ENCODE measurements at regions not wholly inside any gene's neighbourhood (a gene's known extent, or its start where the extent isn't known, plus 50 kb on each side); places are given as distances from the start of the nearest gene placed in this dataset.

DNA sequence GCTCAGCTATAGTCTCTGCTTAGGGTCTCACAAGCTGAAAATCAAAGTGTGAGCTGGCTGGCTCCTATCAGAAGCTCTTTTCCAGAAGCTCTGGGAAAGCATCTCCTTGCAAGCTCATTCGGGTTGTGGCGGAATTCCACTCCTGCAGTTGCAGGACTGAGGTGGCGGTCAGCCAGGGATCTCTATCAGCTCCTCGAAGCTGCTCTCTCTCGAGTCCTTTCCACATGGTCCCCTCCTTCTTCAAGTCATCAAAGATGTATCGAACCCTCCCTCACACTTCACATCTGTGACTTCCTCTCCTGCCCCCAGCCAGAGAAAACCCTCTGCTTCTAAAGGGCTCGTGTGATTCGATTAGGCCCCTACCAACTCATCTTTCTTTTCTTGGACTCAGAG lies 141.7 kb downstream of the ZFP36L2 start:
- FAIRE-seq (no peak), DNase-seq (ENCODE audit: insufficient read length, low spot score) (no peak)
- TF ChIP-seq PAX5 (IDR thresholded peaks at IDR 0.05; ENCODE audit: insufficient read depth, low read length, severe bottlenecking) (no peak), TAF1 (IDR thresholded peaks at IDR 0.05; ENCODE audit: low read depth, low read length) (no peak), POLR2AphosphoS5 (IDR thresholded peaks at IDR 0.05; ENCODE audit: low read depth, low read length) (no peak), SPI1 (IDR thresholded peaks at IDR 0.05; ENCODE audit: low read depth, low read length) (no peak), POLR2A (IDR thresholded peaks at IDR 0.05; ENCODE audit: low read depth, low read length) (no peak), POU2F2 (IDR thresholded peaks at IDR 0.05; ENCODE audit: low read depth, low read length) (no peak)

DNA sequence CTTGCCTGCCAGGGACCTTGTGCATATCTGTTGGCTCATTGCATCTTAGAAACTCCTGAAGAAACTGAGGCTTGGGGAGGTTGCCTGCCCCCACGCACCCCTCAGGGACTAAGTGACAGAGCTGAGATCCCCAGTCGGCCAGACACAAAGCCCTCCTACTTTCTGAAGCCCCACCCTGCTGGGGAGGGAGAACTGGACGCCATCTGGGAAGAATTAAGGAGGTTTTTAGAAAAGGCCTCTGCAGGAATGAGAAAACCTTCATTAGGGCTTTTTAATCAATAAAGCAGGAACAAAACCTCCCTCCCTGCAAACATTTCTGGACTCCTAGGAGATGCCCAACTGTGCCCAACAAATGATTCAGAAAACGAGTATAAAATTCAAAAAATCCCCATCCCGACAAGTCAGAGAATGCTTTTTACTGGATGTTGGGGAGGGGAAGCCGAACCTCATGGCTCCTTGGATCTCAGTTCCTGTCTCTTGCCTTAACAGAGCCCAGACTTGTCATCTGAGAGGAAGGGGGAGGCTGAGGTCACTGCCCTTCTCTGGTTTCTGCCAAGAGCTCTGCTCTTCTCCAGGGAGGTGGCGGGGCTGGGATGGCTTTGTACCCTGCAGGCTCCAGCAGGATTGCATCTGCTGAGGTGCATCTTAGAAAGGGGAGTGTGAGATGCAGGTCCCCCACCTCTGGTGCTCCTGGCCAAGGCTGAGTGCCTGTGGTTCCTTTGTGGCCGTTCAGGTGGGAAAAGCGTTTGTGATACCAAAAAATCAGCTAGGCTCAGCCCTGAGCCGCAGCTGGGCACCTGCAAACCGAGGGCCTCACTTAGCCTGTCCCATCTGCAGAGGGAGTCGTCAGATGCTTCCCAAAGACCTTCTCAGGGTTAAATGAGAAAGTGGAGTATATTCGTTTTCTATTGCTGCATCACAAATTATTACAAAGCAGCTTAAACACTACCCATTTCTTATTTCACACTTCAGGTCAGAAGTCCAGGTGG lies 142.4 kb downstream of the ZFP36L2 start:
- no peak for TF ChIP-seq POU2F2 (IDR thresholded peaks at IDR 0.05; ENCODE audit: low read depth, low read length)
- no peak for TF ChIP-seq PAX5 (IDR thresholded peaks at IDR 0.05; ENCODE audit: insufficient read depth, low read length, severe bottlenecking)
- TF ChIP-seq TAF1 (IDR thresholded peaks at IDR 0.05; ENCODE audit: low read depth, low read length) = no peak
- TF ChIP-seq SPI1 (IDR thresholded peaks at IDR 0.05; ENCODE audit: low read depth, low read length) = no peak
- no peak for TF ChIP-seq POLR2A (IDR thresholded peaks at IDR 0.05; ENCODE audit: low read depth, low read length)
- TF ChIP-seq POLR2AphosphoS5 (IDR thresholded peaks at IDR 0.05; ENCODE audit: low read depth, low read length) = no peak
- FAIRE-seq = no peak
- no peak for DNase-seq (ENCODE audit: insufficient read length, low spot score)

DNA sequence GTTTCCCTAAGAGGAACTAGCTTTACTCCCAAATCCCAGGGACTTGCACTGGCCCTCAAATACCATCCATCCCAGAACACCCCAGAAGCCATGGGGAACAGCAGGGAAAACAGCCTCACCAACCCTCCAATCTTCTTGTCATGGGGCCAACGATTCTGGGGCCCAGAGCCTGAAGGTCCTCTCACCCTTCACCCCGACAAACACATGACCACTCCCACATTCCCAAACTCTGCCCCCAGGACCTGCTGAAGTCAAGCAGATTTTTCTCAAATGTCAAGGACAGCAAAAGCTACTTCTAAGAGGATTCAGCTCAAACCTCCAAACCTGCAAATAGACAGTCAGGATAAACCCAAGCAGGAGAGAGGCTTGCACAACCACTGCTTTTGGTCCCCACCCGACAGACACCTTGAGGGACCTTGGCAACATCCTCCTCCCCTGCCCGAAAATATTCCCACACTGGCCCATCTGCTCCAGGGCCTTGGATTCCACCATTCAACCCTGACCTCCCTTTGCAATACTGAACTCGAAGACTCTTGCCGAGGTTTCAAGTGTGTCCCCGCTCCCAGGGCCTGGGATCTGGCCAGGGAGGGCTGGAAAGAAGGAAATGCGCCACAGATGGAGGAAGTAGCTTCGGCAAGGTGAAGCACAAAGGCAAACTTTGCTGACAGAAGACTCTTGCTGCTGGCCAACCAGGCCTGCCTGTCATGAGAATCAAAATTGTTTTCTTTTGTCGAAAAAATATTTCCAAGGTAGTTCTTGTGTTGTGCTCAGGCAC lies 143.3 kb downstream of the ZFP36L2 start:
- FAIRE-seq (no peak), DNase-seq (ENCODE audit: insufficient read length, low spot score) (no peak)
- TF ChIP-seq POLR2AphosphoS5 (IDR thresholded peaks at IDR 0.05; ENCODE audit: low read depth, low read length) = no peak
- no peak for TF ChIP-seq TAF1 (IDR thresholded peaks at IDR 0.05; ENCODE audit: low read depth, low read length)
- no peak for TF ChIP-seq POLR2A (IDR thresholded peaks at IDR 0.05; ENCODE audit: low read depth, low read length)
- TF ChIP-seq PAX5 (IDR thresholded peaks at IDR 0.05; ENCODE audit: insufficient read depth, low read length, severe bottlenecking) = no peak
- no peak for TF ChIP-seq SPI1 (IDR thresholded peaks at IDR 0.05; ENCODE audit: low read depth, low read length)
- TF ChIP-seq POU2F2 (IDR thresholded peaks at IDR 0.05; ENCODE audit: low read depth, low read length) = no peak

DNA sequence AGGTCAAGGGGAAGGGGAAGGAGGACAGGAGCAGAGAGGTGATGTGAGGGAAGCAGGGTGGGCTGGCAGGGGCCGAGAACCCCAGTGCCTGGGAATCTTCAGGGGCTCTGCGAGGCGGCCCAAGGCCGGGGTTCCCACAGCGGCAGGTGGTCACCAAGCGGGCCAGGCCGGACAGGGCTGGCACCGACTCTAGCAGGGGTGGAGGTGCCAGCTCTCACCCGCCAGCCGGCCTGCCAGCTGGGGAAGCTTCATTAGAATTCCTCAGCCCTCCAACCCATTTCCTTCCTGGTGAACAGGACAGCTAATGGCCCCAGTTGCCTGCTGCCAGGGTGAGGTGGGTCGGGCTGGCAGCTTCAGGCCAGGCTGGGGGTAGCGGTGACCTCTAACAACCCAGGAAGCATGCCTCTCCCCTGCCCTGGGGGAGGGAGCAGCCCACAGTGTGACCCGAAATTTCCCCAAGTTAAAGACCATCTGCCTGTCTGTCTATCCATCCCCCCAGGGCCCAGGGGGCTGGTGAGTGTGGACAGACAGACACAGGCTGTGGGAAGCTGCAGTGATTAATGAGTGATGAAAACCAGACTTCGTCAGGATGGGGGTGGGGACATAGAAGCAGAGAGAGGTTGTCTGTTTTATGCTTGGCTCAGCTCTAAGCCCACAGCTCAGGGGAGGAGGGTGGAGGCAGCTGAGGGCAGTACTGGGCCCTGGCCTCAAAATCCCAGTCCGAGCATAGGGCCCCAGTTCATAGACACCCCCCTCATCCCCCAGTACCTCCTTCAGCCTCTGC lies 144.1 kb downstream of the ZFP36L2 start:
- TF ChIP-seq PAX5 (IDR thresholded peaks at IDR 0.05; ENCODE audit: insufficient read depth, low read length, severe bottlenecking) (no peak), POLR2A (IDR thresholded peaks at IDR 0.05; ENCODE audit: low read depth, low read length) (no peak)
- FAIRE-seq (no peak), DNase-seq (ENCODE audit: insufficient read length, low spot score) (no peak)

DNA sequence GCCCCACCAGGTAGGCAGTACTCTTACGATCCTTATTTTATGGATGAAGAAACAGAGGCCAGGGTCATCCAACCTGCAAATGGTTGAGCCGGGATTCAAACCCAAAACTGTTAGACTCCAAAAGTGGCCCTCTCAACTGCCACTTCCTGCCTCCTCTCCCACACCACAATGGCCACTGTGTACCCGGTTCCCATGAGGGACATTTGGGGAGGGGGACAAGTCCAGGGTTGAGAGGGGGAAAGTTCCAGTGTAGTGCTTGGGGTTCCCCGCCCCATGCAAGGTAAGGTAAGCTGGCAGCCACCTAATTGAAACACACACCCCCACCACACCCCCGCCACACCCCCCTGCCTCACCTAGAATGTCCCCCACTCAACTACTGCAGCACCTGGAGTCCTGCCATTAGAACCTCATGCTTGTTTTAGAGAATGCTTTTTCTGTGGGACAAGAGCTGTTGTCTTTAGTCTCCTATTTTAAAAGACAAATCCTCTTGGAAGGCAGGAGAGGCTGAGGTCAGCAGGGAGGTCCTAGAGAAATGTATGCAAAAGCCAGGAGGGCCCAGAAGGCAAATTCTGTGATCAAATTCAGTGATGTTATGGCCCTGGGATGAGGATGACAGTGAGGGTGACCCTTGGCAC lies 145.2 kb downstream of the ZFP36L2 start:
- TF ChIP-seq TAF1 (IDR thresholded peaks at IDR 0.05; ENCODE audit: low read depth, low read length) (no peak), POLR2AphosphoS5 (IDR thresholded peaks at IDR 0.05; ENCODE audit: low read depth, low read length) (no peak), SPI1 (IDR thresholded peaks at IDR 0.05; ENCODE audit: low read depth, low read length) (no peak), POU2F2 (IDR thresholded peaks at IDR 0.05; ENCODE audit: low read depth, low read length) (no peak), POLR2A (IDR thresholded peaks at IDR 0.05; ENCODE audit: low read depth, low read length) (no peak), PAX5 (IDR thresholded peaks at IDR 0.05; ENCODE audit: insufficient read depth, low read length, severe bottlenecking) (no peak)
- DNase-seq (ENCODE audit: insufficient read length, low spot score) = no peak
- no peak for FAIRE-seq

DNA sequence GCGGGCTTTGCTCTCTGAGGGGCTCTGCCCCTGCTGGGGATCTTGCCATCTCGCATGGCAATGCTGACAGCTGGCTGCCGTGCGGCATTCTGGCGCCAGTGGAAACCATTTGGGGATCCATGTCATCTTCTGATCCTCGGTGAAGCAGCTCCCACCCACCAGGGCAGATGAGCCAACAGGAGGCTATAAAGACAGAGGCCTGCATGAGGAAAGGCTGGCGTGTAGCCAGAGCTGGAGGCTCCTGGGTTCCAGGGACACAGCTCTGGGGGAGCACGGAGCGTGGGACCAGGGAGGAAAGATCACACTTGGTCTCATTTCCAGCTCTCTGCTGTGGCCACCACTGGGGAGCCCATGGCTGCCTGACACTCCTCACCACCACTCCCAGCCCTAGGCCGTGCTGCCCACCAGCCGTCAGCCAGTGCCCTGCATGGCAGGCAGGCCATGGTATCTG lies 145.8 kb downstream of the ZFP36L2 start:
- DNase-seq (ENCODE audit: insufficient read length, low spot score) (no peak), FAIRE-seq (no peak)
- TF ChIP-seq SPI1 (IDR thresholded peaks at IDR 0.05; ENCODE audit: low read depth, low read length) (no peak), POLR2A (IDR thresholded peaks at IDR 0.05; ENCODE audit: low read depth, low read length) (no peak), PAX5 (IDR thresholded peaks at IDR 0.05; ENCODE audit: insufficient read depth, low read length, severe bottlenecking) (no peak), TAF1 (IDR thresholded peaks at IDR 0.05; ENCODE audit: low read depth, low read length) (no peak), POU2F2 (IDR thresholded peaks at IDR 0.05; ENCODE audit: low read depth, low read length) (no peak), POLR2AphosphoS5 (IDR thresholded peaks at IDR 0.05; ENCODE audit: low read depth, low read length) (no peak)

DNA sequence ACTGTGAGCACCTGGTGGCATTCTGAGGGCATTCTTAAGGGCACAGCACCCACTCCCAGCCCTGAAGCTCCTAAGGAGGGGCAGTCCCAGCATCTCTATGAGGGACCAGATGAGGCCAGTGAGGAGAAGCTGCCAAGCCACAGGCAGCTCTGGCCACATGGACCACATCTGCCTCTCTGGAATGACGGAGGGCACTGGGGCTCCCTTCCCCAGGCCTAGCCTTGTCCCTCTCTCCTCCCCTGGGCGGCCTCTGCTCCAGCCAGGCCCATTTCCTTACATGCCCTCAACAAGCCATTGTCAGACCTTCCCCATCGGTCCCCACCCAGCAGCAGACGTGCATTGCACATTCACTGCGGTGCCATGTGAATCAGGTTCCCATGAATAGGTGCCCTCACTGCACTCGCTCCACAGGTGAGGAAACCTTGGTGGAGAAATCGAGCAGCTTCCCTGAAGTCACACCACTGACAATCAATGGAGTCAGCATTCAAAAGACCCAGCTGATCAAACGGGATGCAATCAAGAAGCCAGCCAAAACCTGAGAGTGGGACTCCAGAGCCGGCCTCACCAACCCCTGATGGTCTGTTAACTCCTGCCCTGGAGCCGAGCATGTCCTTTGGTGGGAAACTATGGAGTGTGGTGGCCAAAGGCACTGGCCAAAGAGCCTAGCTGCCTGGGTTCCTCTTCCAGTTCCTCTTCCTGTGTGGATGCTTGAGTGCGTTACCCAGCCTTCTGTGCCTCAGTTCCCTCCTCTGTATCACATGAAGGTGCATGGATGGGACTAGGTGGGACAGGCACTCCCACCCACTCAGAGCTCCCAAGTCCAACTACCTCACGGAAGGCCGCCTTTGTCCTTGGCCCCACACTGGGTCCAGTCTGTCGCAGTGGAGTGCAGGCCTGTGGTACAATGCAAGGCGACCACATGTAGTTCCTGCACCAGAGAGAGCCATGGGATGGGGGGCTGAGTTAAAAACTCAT lies 147.3 kb downstream of the ZFP36L2 start:
- TF ChIP-seq TAF1 (IDR thresholded peaks at IDR 0.05; ENCODE audit: low read depth, low read length) = no peak
- no peak for TF ChIP-seq SPI1 (IDR thresholded peaks at IDR 0.05; ENCODE audit: low read depth, low read length)
- no peak for TF ChIP-seq POU2F2 (IDR thresholded peaks at IDR 0.05; ENCODE audit: low read depth, low read length)
- TF ChIP-seq POLR2AphosphoS5 (IDR thresholded peaks at IDR 0.05; ENCODE audit: low read depth, low read length) = no peak
- no peak for TF ChIP-seq PAX5 (IDR thresholded peaks at IDR 0.05; ENCODE audit: insufficient read depth, low read length, severe bottlenecking)
- no peak for TF ChIP-seq POLR2A (IDR thresholded peaks at IDR 0.05; ENCODE audit: low read depth, low read length)
- DNase-seq (ENCODE audit: insufficient read length, low spot score) = no peak
- no peak for FAIRE-seq
